Ovary (tissue), 3 donors: ENCODE measurements at regions not wholly inside any gene's neighbourhood (a gene's known extent, or its start where the extent isn't known, plus 50 kb on each side); places are given as distances from the start of the nearest gene placed in this dataset.

Experiments
- EP300 ChIP-seq: sonication (generic); formaldehyde crosslinking; IDR thresholded peaks from one replicate; pipeline ENCODE4 v1.6.1; 2017; ENCODE audit warnings: antibody characterized with exemption
- POLR2A ChIP-seq: fragments of 450-650 bp; IDR thresholded peaks from one replicate; pipeline ENCODE4 v1.6.1; 2017; ENCODE audit warnings: antibody characterized with exemption, mild to moderate bottlenecking, moderate library complexity
- TF ChIP-seq, protein P1 (sequence below), 3 donors: fragments of 450-650 bp in 2 of 3; fragments of 200-600 bp in 1 of 3; IDR thresholded peaks; one replicate each; pipeline versions ENCODE4 v1.5.1 to v1.8.0; 2016 to 2022; ENCODE audit warnings: antibody characterized with exemption in 3 of 3, mild to moderate bottlenecking in 1 of 3
- donor health status: DM: no; HTN: no; CAD: no.

DNA sequence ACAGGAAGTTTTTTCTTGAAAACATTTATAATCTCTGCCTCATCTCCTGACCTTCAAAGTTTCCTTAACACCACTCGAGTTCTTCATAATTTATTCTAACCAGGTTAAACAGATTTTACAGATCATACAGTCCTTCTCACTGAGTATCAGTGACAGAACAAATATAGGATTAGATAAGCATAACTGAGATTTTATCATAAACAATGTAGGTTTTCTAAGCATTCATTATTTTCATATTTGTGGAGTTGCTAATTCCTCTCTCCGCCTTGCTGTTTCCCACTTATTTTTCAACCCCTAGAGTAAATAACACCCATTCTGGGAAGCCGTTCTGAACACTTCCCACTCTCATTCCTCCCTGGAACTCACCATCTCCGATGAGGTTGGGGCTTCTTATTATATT lies 229.9 kb downstream of the HACE1 start:
- TF ChIP-seq POLR2A = no peak
- TF ChIP-seq, protein P1, sequence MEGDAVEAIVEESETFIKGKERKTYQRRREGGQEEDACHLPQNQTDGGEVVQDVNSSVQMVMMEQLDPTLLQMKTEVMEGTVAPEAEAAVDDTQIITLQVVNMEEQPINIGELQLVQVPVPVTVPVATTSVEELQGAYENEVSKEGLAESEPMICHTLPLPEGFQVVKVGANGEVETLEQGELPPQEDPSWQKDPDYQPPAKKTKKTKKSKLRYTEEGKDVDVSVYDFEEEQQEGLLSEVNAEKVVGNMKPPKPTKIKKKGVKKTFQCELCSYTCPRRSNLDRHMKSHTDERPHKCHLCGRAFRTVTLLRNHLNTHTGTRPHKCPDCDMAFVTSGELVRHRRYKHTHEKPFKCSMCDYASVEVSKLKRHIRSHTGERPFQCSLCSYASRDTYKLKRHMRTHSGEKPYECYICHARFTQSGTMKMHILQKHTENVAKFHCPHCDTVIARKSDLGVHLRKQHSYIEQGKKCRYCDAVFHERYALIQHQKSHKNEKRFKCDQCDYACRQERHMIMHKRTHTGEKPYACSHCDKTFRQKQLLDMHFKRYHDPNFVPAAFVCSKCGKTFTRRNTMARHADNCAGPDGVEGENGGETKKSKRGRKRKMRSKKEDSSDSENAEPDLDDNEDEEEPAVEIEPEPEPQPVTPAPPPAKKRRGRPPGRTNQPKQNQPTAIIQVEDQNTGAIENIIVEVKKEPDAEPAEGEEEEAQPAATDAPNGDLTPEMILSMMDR (IDR thresholded peaks at IDR 0.05) = no peak
- TF ChIP-seq EP300 = no peak
